Gastroesophageal sphincter (tissue), 4 donors: ENCODE measurements at regions not wholly inside any gene's neighbourhood (a gene's known extent, or its start where the extent isn't known, plus 50 kb on each side); places are given as distances from the start of the nearest gene placed in this dataset.

Experiments used
- ATAC-seq: fragments of 150-250 bp; one replicate; pipeline ENCODE4 v1.9.1; 2016; ENCODE audit warnings: mild to moderate bottlenecking, moderate library complexity
- H3K27ac ChIP-seq, 4 donors: fragments of 200-600 bp; sonication (generic) in 3 of 4; 1 replicate in 3 of 4; 2 replicates in 1 of 4; pipeline ENCODE4 v1.5.1; 2016 to 2019
- H3K27me3 ChIP-seq: fragments of 200-600 bp; sonication (generic); one replicate; pipeline ENCODE4 v1.5.1; 2019
- H3K36me3 ChIP-seq, 2 donors: fragments of 200-600 bp; sonication (generic); one replicate each; pipeline ENCODE4 v1.5.1; 2019; ENCODE audit warnings: control low read depth in 1 of 2
- H3K4me1 ChIP-seq, 3 donors: fragments of 200-600 bp; sonication (generic); 1 replicate in 2 of 3; 2 replicates in 1 of 3; pipeline ENCODE4 v1.5.1; 2016 to 2019; ENCODE audit warnings: control low read depth in 2 of 3
- H3K4me3 ChIP-seq, 2 donors: fragments of 200-600 bp; sonication (generic); one replicate each; pipeline ENCODE4 v1.5.1; 2019; ENCODE audit warnings: mild to moderate bottlenecking in 1 of 2, moderate library complexity in 1 of 2
- H3K9me3 ChIP-seq, 3 donors: fragments of 200-600 bp; sonication (generic); one replicate each; pipeline ENCODE4 v1.5.1; 2017 to 2019; ENCODE audit warnings: control low read depth in 2 of 3
- EP300 ChIP-seq: sonication (generic); formaldehyde crosslinking; IDR thresholded peaks from one replicate; pipeline ENCODE4 v1.6.1; 2017; ENCODE audit warnings: antibody characterized with exemption, mild to moderate bottlenecking
- POLR2A ChIP-seq, 2 donors: fragments of 450-650 bp; IDR thresholded peaks; one replicate each; pipeline ENCODE4 v1.6.1; 2017; ENCODE audit warnings: antibody characterized with exemption in 2 of 2, mild to moderate bottlenecking in 2 of 2, moderate library complexity in 1 of 2
- POLR2AphosphoS5 ChIP-seq: sonication (generic); formaldehyde crosslinking; IDR thresholded peaks from one replicate; pipeline ENCODE4 v1.6.1; 2017; ENCODE audit warnings: antibody characterized with exemption
- WGBS, 2 donors: methylation state at CpG; one replicate each; pipeline ENCODE4 v1.1.5; 2018; ENCODE audit warnings: low coverage in 1 of 2; 5-methylcytosine and 5-hydroxymethylcytosine counted together
- TF ChIP-seq, protein P1 (sequence below), 4 experiments: fragments of 200-600 bp in 2 of 4; fragments of 450-650 bp in 2 of 4; sonication (generic) in 1 of 4; IDR thresholded peaks; one replicate each; pipeline ENCODE4 v1.5.1; 2017 to 2019; ENCODE audit warnings: antibody characterized with exemption in 4 of 4, mild to moderate bottlenecking in 2 of 4, moderate library complexity in 2 of 4

DNA sequence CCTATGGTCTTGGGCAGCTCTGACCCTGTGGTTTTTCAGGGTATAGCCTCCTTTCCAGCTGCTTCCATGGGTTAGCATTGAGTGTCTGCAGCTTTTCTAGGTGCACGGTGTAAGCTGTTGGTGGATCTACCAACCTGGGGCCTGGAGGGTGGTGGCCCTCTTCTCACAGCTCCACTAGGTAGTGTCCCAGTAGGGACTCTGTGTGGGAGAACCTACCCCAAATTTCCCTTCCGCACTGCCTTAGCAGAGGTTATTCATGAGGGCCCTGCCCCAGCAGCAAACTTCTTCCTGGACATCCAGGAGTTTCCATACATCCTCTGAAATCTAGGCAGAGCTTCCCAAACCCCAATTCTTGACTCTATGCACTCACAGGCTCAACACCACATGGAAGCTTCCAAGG lies 111.0 kb upstream of the C1orf87 start:
- no peaks in the 10 kb centered on the region for H3K4me1 ChIP-seq
- WGBS, 2 donors, result 92% methylated on average over 2 of the region's 2 CpGs; no CpG with 5 or more reads in 1 of the 2 donors
- H3K4me3 ChIP-seq, result no peak overlapping the region
- no peaks in the 10 kb centered on the region for H3K36me3 ChIP-seq
- ATAC-seq, result no peak
- TF ChIP-seq, protein P1, sequence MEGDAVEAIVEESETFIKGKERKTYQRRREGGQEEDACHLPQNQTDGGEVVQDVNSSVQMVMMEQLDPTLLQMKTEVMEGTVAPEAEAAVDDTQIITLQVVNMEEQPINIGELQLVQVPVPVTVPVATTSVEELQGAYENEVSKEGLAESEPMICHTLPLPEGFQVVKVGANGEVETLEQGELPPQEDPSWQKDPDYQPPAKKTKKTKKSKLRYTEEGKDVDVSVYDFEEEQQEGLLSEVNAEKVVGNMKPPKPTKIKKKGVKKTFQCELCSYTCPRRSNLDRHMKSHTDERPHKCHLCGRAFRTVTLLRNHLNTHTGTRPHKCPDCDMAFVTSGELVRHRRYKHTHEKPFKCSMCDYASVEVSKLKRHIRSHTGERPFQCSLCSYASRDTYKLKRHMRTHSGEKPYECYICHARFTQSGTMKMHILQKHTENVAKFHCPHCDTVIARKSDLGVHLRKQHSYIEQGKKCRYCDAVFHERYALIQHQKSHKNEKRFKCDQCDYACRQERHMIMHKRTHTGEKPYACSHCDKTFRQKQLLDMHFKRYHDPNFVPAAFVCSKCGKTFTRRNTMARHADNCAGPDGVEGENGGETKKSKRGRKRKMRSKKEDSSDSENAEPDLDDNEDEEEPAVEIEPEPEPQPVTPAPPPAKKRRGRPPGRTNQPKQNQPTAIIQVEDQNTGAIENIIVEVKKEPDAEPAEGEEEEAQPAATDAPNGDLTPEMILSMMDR (IDR thresholded peaks at IDR 0.05), result no peak
- TF ChIP-seq POLR2A (IDR thresholded peaks at IDR 0.05), result no peak
- no peak for TF ChIP-seq POLR2AphosphoS5
- TF ChIP-seq EP300, result no peak
- H3K9me3 ChIP-seq, result peaks cover 0 to 55% (median 0%) of the 10 kb centered on the region in 3 donors
- H3K27ac ChIP-seq, result no peak overlapping the region
- no peaks in the 10 kb centered on the region for H3K27me3 ChIP-seq

DNA sequence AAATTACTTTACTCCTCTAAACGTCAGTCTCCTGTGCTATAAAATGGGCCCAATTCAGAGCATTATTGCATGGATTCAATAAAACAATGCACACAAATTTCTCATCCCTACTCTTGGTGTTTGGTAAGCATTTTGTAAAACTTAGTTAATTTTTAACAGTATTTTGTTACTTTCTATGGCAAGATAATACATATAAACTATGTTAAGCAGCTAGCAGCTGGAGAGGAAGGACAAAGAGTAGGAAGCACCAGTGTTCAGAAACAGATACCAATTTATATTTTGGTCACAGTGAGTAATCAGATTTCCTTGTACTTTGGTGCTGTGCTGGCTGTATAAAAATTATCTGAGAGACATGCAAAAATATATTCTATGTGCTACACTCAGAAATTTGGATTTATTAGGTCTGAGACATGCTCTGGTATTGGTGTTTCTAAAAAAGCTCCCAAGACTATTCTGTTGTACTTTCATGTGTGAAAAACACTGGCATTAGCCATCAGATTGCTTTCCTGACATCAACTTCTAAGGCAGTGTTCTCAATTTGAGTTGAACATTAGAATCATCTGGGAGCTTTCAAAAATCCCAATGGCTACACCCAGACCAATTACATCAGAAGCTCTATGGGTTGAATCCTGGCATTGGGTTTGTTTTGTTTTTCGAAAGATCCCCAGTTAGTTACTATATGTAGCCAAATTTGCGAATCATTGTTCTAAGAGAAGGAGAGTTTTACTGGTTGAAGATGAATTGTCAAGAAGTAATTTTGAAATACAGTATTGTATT lies 100.3 kb upstream of the C1orf87 start:
- WGBS, 2 donors, result 67 to 79% methylated on average over 1 to 3 of the region's 3 CpGs
- TF ChIP-seq, protein P1 (IDR thresholded peaks at IDR 0.05), result no peak
- no peak for TF ChIP-seq POLR2A (IDR thresholded peaks at IDR 0.05)
- TF ChIP-seq EP300, result no peak
- no peak for TF ChIP-seq POLR2AphosphoS5
- no peak overlapping the region for H3K27ac ChIP-seq
- no peaks in the 10 kb centered on the region for H3K9me3 ChIP-seq
- no peaks in the 10 kb centered on the region for H3K4me1 ChIP-seq
- H3K4me3 ChIP-seq, result no peak overlapping the region
- no peaks in the 10 kb centered on the region for H3K36me3 ChIP-seq
- H3K27me3 ChIP-seq, result no peaks in the 10 kb centered on the region
- ATAC-seq, result no peak

DNA sequence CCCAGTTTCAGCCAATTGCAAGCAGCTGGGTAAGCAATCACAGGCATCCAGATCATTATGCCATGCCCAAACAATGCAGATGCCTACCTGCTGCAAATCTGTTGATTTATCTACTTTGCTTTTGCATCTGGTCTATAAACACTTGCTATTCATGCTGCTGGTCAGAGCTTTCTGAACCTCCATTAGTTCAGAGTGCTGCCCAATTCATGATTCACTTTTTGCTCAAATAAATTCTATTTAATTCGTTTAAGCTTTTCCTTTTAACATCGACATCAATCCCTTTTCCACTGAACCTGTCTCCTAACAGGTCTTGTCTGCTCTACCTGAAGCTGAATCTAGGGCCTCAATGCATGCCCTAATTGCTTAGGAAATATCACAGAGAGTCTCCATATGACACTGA lies 99.4 kb upstream of the C1orf87 start:
- Histone ChIP-seq H3K36me3 (no peaks in the 10 kb centered on the region), H3K27me3 (no peaks in the 10 kb centered on the region), H3K4me3 (no peak overlapping the region), H3K9me3 (no peaks in the 10 kb centered on the region), H3K27ac (no peak overlapping the region), H3K4me1 (no peaks in the 10 kb centered on the region)
- no peak for TF ChIP-seq POLR2AphosphoS5
- TF ChIP-seq, protein P1 (IDR thresholded peaks at IDR 0.05), result no peak
- TF ChIP-seq EP300, result no peak
- TF ChIP-seq POLR2A (IDR thresholded peaks at IDR 0.05), result no peak
- no peak for ATAC-seq
- WGBS, 2 donors, result 94 to 96% methylated on average over 2 of the region's 2 CpGs

DNA sequence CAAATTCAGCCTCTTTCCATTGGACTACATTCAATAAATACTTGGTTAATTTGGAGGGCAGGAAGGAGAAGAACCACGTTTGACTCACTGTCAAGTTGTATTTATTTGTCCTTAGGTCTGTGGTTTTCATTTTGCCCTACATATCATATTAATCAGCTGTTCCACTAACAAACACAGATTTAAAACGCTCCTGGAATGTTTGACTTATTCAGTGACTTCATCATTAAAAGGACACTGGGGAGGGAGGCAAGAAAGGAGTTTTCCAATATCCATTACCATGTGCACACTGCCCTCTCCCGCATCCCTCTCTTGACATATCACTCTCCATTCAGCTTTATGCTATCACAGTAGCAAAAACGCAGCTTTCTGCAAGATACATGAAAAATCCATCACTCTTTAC lies 98.2 kb upstream of the C1orf87 start:
- no peaks in the 10 kb centered on the region for H3K36me3 ChIP-seq
- TF ChIP-seq POLR2AphosphoS5 (no peak), EP300 (no peak), POLR2A (IDR thresholded peaks at IDR 0.05) (no peak)
- TF ChIP-seq, protein P1 (IDR thresholded peaks at IDR 0.05), result no peak
- 38 to 40% methylated on average over 4 of the region's 4 CpGs for WGBS, 2 donors
- H3K4me3 ChIP-seq, result no peak overlapping the region
- no peak for ATAC-seq
- H3K27ac ChIP-seq, result no peak overlapping the region
- no peaks in the 10 kb centered on the region for H3K9me3 ChIP-seq
- H3K27me3 ChIP-seq, result no peaks in the 10 kb centered on the region
- no peaks in the 10 kb centered on the region for H3K4me1 ChIP-seq

DNA sequence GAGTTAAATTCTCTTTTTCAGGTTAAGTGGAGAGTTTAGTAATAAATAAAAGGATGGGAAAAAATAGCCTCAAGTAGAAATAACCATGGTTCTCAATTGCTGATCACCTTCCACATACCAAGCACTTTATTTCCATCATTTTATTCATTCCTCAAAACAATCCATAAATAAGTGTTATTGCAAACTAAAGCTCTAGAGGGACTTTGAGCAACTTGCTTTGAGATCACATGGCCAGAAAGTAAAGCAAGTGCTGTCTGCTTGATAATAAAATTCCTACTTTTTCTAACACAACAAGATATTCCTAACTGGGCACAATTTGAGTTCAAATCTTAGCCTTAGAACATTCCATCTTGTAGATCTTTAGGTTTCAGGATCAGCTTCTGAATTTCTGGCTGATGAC lies 97.1 kb upstream of the C1orf87 start:
- no peaks in the 10 kb centered on the region for H3K9me3 ChIP-seq
- H3K4me3 ChIP-seq, result no peak overlapping the region
- ATAC-seq, result no peak
- TF ChIP-seq, protein P1 (IDR thresholded peaks at IDR 0.05), result no peak
- TF ChIP-seq POLR2AphosphoS5 (no peak), POLR2A (IDR thresholded peaks at IDR 0.05) (no peak), EP300 (no peak)
- no peaks in the 10 kb centered on the region for H3K27me3 ChIP-seq
- H3K4me1 ChIP-seq, result no peaks in the 10 kb centered on the region
- no peak overlapping the region for H3K27ac ChIP-seq
- no peaks in the 10 kb centered on the region for H3K36me3 ChIP-seq
